SJSA1 (cell line): ENCODE measurements at regions not wholly inside any gene's neighbourhood (a gene's known extent, or its start where the extent isn't known, plus 50 kb on each side); places are given as distances from the start of the nearest gene placed in this dataset.

Source experiments
- DNase-seq, 2 experiments: peaks; one replicate each; pipeline ENCODE4 v3.0.0-alpha.2; 2015 to 2020; ENCODE audit warnings: low spot score in 2 of 2, low read depth in 1 of 2
- H3K27ac ChIP-seq: fragments of 250-450 bp; sonication (Bioruptor Pico); 2 replicates; pipeline ENCODE4 v1.5.1; 2020; ENCODE audit warnings: mild to moderate bottlenecking, moderate library complexity
- H3K27me3 ChIP-seq: fragments of 250-450 bp; sonication (Bioruptor Pico); replicated peaks from 2 replicates; pipeline ENCODE4 v1.5.1; 2020; ENCODE audit warnings: mild to moderate bottlenecking, moderate library complexity
- H3K36me3 ChIP-seq: fragments of 250-450 bp; sonication (Bioruptor Pico); 2 replicates; pipeline ENCODE4 v1.5.1; 2020; ENCODE audit warnings: mild to moderate bottlenecking
- H3K4me1 ChIP-seq: fragments of 250-450 bp; sonication (Bioruptor Pico); replicated peaks from 2 replicates; pipeline ENCODE4 v1.6.1; 2021; ENCODE audit warnings: mild to moderate bottlenecking
- H3K4me3 ChIP-seq: fragments of 250-450 bp; sonication (Bioruptor Pico); 2 replicates; pipeline ENCODE4 v1.5.1; 2020; ENCODE audit warnings: mild to moderate bottlenecking
- H3K9me3 ChIP-seq: fragments of 250-450 bp; sonication (Bioruptor Pico); replicated peaks from 2 replicates; pipeline ENCODE4 v1.5.1; 2020; ENCODE audit warnings: mild to moderate bottlenecking

GRCh38 chr1:226816576-226816975 lies 53.8 kb upstream of the PSEN2 start:
- H3K4me1 ChIP-seq = peaks cover 22% of the 10 kb centered on the region
- H3K4me3 ChIP-seq = no peak overlapping the region
- DNase-seq = peak in 1 of 2 experiments; percentile 30
- H3K36me3 ChIP-seq = no peaks in the 10 kb centered on the region
- no peak overlapping the region for H3K27ac ChIP-seq
- no peaks in the 10 kb centered on the region for H3K9me3 ChIP-seq
- H3K27me3 ChIP-seq = no peaks in the 10 kb centered on the region

- Histone ChIP-seq H3K4me3 (no peak overlapping the region), H3K4me1 (peaks cover 15% of the 10 kb centered on the region), H3K9me3 (no peaks in the 10 kb centered on the region), H3K27me3 (no peaks in the 10 kb centered on the region), H3K36me3 (no peaks in the 10 kb centered on the region), H3K27ac (no peak overlapping the region)
- peak in 1 of 2 experiments; percentile 16 for DNase-seq
These were observed 55.5 kb upstream of the PSEN2 start for GRCh38 chr1:226814751-226815537.

- no peak overlapping the region for H3K27ac ChIP-seq
- peaks cover 15% of the 10 kb centered on the region for H3K4me1 ChIP-seq
- H3K36me3 ChIP-seq = no peaks in the 10 kb centered on the region
- no peaks in the 10 kb centered on the region for H3K9me3 ChIP-seq
- no peaks in the 10 kb centered on the region for H3K27me3 ChIP-seq
- no peak overlapping the region for H3K4me3 ChIP-seq
- DNase-seq = no peak
These were observed 56.5 kb upstream of the PSEN2 start for GRCh38 chr1:226813671-226814591.

GRCh38 chr1:226810681-226811080 lies 59.7 kb upstream of the PSEN2 start:
- no peaks in the 10 kb centered on the region for H3K27me3 ChIP-seq
- peaks cover 8% of the 10 kb centered on the region; the same call in 1 of the 2 replicates for H3K4me1 ChIP-seq
- no peak overlapping the region for H3K4me3 ChIP-seq
- no peaks in the 10 kb centered on the region for H3K36me3 ChIP-seq
- H3K9me3 ChIP-seq = no peaks in the 10 kb centered on the region
- no peak overlapping the region for H3K27ac ChIP-seq
- DNase-seq = no peak

- H3K4me3 ChIP-seq = no peak overlapping the region
- no peaks in the 10 kb centered on the region for H3K27me3 ChIP-seq
- no peak for DNase-seq
- H3K4me1 ChIP-seq = peaks cover 3% of the 10 kb centered on the region; the same call in 1 of the 2 replicates
- no peaks in the 10 kb centered on the region for H3K36me3 ChIP-seq
- no peaks in the 10 kb centered on the region for H3K9me3 ChIP-seq
- H3K27ac ChIP-seq = no peak overlapping the region
These were observed 60.4 kb upstream of the PSEN2 start for GRCh38 chr1:226809785-226810571.

- no peaks in the 10 kb centered on the region for H3K27me3 ChIP-seq
- no peaks in the 10 kb centered on the region for H3K4me1 ChIP-seq
- no peaks in the 10 kb centered on the region for H3K9me3 ChIP-seq
- no peak overlapping the region for H3K4me3 ChIP-seq
- DNase-seq = no peak
- no peak overlapping the region for H3K27ac ChIP-seq
- H3K36me3 ChIP-seq = no peaks in the 10 kb centered on the region
These were observed 61.9 kb upstream of the PSEN2 start for GRCh38 chr1:226808501-226808900.

- Histone ChIP-seq H3K36me3 (no peaks in the 10 kb centered on the region), H3K9me3 (no peaks in the 10 kb centered on the region), H3K27ac (no peak overlapping the region), H3K27me3 (no peaks in the 10 kb centered on the region), H3K4me3 (no peak overlapping the region), H3K4me1 (no peaks in the 10 kb centered on the region)
- DNase-seq = no peak
These were observed 63.4 kb upstream of the PSEN2 start for GRCh38 chr1:226806988-226807387.

GRCh38 chr1:226804907-226805759 lies 65.3 kb upstream of the PSEN2 start:
- no peak for DNase-seq
- H3K27me3 ChIP-seq = no peaks in the 10 kb centered on the region
- no peak overlapping the region for H3K27ac ChIP-seq
- H3K4me1 ChIP-seq = no peaks in the 10 kb centered on the region
- H3K4me3 ChIP-seq = no peak overlapping the region
- H3K9me3 ChIP-seq = no peaks in the 10 kb centered on the region
- H3K36me3 ChIP-seq = no peaks in the 10 kb centered on the region

- Histone ChIP-seq H3K9me3 (no peaks in the 10 kb centered on the region), H3K27me3 (no peaks in the 10 kb centered on the region), H3K4me3 (no peak overlapping the region), H3K4me1 (no peaks in the 10 kb centered on the region), H3K27ac (no peak overlapping the region), H3K36me3 (no peaks in the 10 kb centered on the region)
- DNase-seq = no peak
These were observed 61.8 kb upstream of the ITPKB start for GRCh38 chr1:226800763-226801380.

- Histone ChIP-seq H3K36me3 (no peaks in the 10 kb centered on the region), H3K27me3 (no peaks in the 10 kb centered on the region), H3K27ac (no peak overlapping the region), H3K4me1 (no peaks in the 10 kb centered on the region), H3K4me3 (no peak overlapping the region), H3K9me3 (no peaks in the 10 kb centered on the region)
- DNase-seq = no peak
These were observed 60.7 kb upstream of the ITPKB start for GRCh38 chr1:226799634-226800281.

- H3K4me1 ChIP-seq = no peaks in the 10 kb centered on the region
- H3K27me3 ChIP-seq = no peaks in the 10 kb centered on the region
- no peak overlapping the region for H3K27ac ChIP-seq
- H3K4me3 ChIP-seq = no peak overlapping the region
- H3K36me3 ChIP-seq = no peaks in the 10 kb centered on the region
- no peak for DNase-seq
- H3K9me3 ChIP-seq = no peaks in the 10 kb centered on the region
These were observed 59.6 kb upstream of the ITPKB start for GRCh38 chr1:226798427-226799411.
